ENCODE measurements at regions not wholly inside any gene's neighbourhood (a gene's known extent, or its start where the extent isn't known, plus 50 kb on each side); places are given as distances from the start of the nearest gene placed in this dataset.

DNA sequence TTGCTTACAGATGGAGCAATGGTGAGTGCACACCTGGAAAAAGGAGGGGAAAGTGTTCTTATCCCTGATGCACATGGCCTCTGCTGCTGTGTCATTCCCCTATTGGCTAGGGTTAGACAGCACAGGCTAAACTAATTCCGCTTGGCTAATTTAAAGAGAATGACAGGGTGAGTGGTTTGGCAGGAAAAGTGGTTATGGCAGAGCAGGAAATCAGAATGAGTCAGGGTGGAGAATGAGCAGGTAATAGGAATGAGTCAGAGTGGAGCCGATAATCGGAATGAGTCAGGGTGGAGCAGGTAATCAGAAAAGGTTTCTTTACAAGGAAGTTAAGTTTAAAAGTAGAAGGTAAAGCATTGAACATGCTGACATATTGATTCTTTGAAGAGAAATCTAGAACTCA lies 355.5 kb upstream of the HTR1E start:
- Histone ChIP-seq H3K9me3 (ENCODE audit: insufficient read depth, low read length) (no peaks in the 10 kb centered on the region), H3K9ac (ENCODE audit: insufficient read length, low read depth) (no peak overlapping the region), H3K4me3 (ENCODE audit: insufficient read length, low read depth) (no peak overlapping the region), H3K27me3 (ENCODE audit: insufficient read depth, insufficient read length) (no peaks in the 10 kb centered on the region), H3K4me1 (ENCODE audit: insufficient read depth, insufficient read length) (no peaks in the 10 kb centered on the region), H3K36me3 (ENCODE audit: insufficient read depth, insufficient read length, low read length) (no peaks in the 10 kb centered on the region)
- no peak for TF ChIP-seq ZNF274 (IDR thresholded peaks at IDR 0.05; ENCODE audit: low read depth, low read length)
- TF ChIP-seq SUZ12 (IDR thresholded peaks at IDR 0.05; ENCODE audit: extremely low read depth, insufficient read depth, insufficient read length): no peak
- TF ChIP-seq YY1 (IDR thresholded peaks at IDR 0.05; ENCODE audit: insufficient read depth, insufficient read length): no peak
- DNase-seq (ENCODE audit: low read depth, low spot score): no peak

GRCh38 chr6:86563197-86563596 lies 374.1 kb upstream of the HTR1E start:
- Histone ChIP-seq H3K4me3 (ENCODE audit: insufficient read length, low read depth) (no peak overlapping the region), H3K36me3 (ENCODE audit: insufficient read depth, insufficient read length, low read length) (no peaks in the 10 kb centered on the region), H3K4me1 (ENCODE audit: insufficient read depth, insufficient read length) (no peaks in the 10 kb centered on the region), H3K9me3 (ENCODE audit: insufficient read depth, low read length) (no peaks in the 10 kb centered on the region), H3K27me3 (ENCODE audit: insufficient read depth, insufficient read length) (no peaks in the 10 kb centered on the region), H3K9ac (ENCODE audit: insufficient read length, low read depth) (no peak overlapping the region)
- no peak for TF ChIP-seq SUZ12 (IDR thresholded peaks at IDR 0.05; ENCODE audit: extremely low read depth, insufficient read depth, insufficient read length)
- no peak for TF ChIP-seq YY1 (IDR thresholded peaks at IDR 0.05; ENCODE audit: insufficient read depth, insufficient read length)
- no peak for TF ChIP-seq ZNF274 (IDR thresholded peaks at IDR 0.05; ENCODE audit: low read depth, low read length)
- no peak for DNase-seq (ENCODE audit: low read depth, low spot score)

- Histone ChIP-seq H3K4me1 (ENCODE audit: insufficient read depth, insufficient read length) (no peaks in the 10 kb centered on the region), H3K36me3 (ENCODE audit: insufficient read depth, insufficient read length, low read length) (no peaks in the 10 kb centered on the region), H3K27me3 (ENCODE audit: insufficient read depth, insufficient read length) (no peaks in the 10 kb centered on the region), H3K4me3 (ENCODE audit: insufficient read length, low read depth) (no peak overlapping the region), H3K9ac (ENCODE audit: insufficient read length, low read depth) (no peak overlapping the region), H3K9me3 (ENCODE audit: insufficient read depth, low read length) (no peaks in the 10 kb centered on the region)
- no peak for DNase-seq (ENCODE audit: low read depth, low spot score)
- TF ChIP-seq ZNF274 (IDR thresholded peaks at IDR 0.05; ENCODE audit: low read depth, low read length) (no peak), YY1 (IDR thresholded peaks at IDR 0.05; ENCODE audit: insufficient read depth, insufficient read length) (no peak), SUZ12 (IDR thresholded peaks at IDR 0.05; ENCODE audit: extremely low read depth, insufficient read depth, insufficient read length) (no peak)
Measured at GRCh38 chr6:86558318-86558717, 379.0 kb upstream of the HTR1E start.

- H3K27me3 ChIP-seq (ENCODE audit: insufficient read depth, insufficient read length): no peaks in the 10 kb centered on the region
- no peaks in the 10 kb centered on the region for H3K9me3 ChIP-seq (ENCODE audit: insufficient read depth, low read length)
- no peaks in the 10 kb centered on the region for H3K4me1 ChIP-seq (ENCODE audit: insufficient read depth, insufficient read length)
- DNase-seq (ENCODE audit: low read depth, low spot score): no peak
- H3K4me3 ChIP-seq (ENCODE audit: insufficient read length, low read depth): no peak overlapping the region
- H3K9ac ChIP-seq (ENCODE audit: insufficient read length, low read depth): no peak overlapping the region
- H3K36me3 ChIP-seq (ENCODE audit: insufficient read depth, insufficient read length, low read length): no peaks in the 10 kb centered on the region
- TF ChIP-seq YY1 (IDR thresholded peaks at IDR 0.05; ENCODE audit: insufficient read depth, insufficient read length) (no peak), SUZ12 (IDR thresholded peaks at IDR 0.05; ENCODE audit: extremely low read depth, insufficient read depth, insufficient read length) (no peak), ZNF274 (IDR thresholded peaks at IDR 0.05; ENCODE audit: low read depth, low read length) (no peak)
Measured at GRCh38 chr6:86537292-86537861, 400.0 kb upstream of the HTR1E start.

- no peaks in the 10 kb centered on the region for H3K36me3 ChIP-seq (ENCODE audit: insufficient read depth, insufficient read length, low read length)
- DNase-seq (ENCODE audit: low read depth, low spot score): no peak
- TF ChIP-seq SUZ12 (IDR thresholded peaks at IDR 0.05; ENCODE audit: extremely low read depth, insufficient read depth, insufficient read length) (no peak), YY1 (IDR thresholded peaks at IDR 0.05; ENCODE audit: insufficient read depth, insufficient read length) (no peak), ZNF274 (IDR thresholded peaks at IDR 0.05; ENCODE audit: low read depth, low read length) (no peak)
- no peak overlapping the region for H3K4me3 ChIP-seq (ENCODE audit: insufficient read length, low read depth)
- no peaks in the 10 kb centered on the region for H3K27me3 ChIP-seq (ENCODE audit: insufficient read depth, insufficient read length)
- H3K9ac ChIP-seq (ENCODE audit: insufficient read length, low read depth): no peak overlapping the region
- H3K4me1 ChIP-seq (ENCODE audit: insufficient read depth, insufficient read length): no peaks in the 10 kb centered on the region
- no peaks in the 10 kb centered on the region for H3K9me3 ChIP-seq (ENCODE audit: insufficient read depth, low read length)
Measured at GRCh38 chr6:86536121-86536520, 401.2 kb upstream of the HTR1E start.

DNA sequence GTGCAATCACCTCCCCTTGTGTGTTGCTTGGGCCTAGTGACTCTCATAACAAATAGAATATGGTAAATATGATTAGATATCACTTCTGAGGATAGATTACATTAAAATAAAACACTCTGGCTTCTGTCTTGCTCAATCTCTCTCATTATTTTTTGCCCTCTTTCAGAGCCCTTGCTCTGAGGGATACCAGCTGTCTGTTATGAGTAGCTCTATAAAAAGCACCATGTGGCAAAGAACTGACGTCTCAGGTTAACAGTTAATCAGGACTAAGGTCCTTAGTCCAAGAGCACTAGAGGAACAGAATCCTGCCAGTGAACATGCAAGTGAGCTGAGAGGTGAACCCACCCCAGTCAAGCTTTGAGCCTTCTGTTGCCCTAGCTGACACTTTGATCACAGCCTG lies 402.2 kb upstream of the HTR1E start:
- no peak for DNase-seq (ENCODE audit: low read depth, low spot score)
- TF ChIP-seq ZNF274 (IDR thresholded peaks at IDR 0.05; ENCODE audit: low read depth, low read length) (no peak), YY1 (IDR thresholded peaks at IDR 0.05; ENCODE audit: insufficient read depth, insufficient read length) (no peak), SUZ12 (IDR thresholded peaks at IDR 0.05; ENCODE audit: extremely low read depth, insufficient read depth, insufficient read length) (no peak)
- Histone ChIP-seq H3K27me3 (ENCODE audit: insufficient read depth, insufficient read length) (no peaks in the 10 kb centered on the region), H3K4me3 (ENCODE audit: insufficient read length, low read depth) (no peak overlapping the region), H3K9ac (ENCODE audit: insufficient read length, low read depth) (no peak overlapping the region), H3K9me3 (ENCODE audit: insufficient read depth, low read length) (no peaks in the 10 kb centered on the region), H3K36me3 (ENCODE audit: insufficient read depth, insufficient read length, low read length) (no peaks in the 10 kb centered on the region), H3K4me1 (ENCODE audit: insufficient read depth, insufficient read length) (no peaks in the 10 kb centered on the region)

DNA sequence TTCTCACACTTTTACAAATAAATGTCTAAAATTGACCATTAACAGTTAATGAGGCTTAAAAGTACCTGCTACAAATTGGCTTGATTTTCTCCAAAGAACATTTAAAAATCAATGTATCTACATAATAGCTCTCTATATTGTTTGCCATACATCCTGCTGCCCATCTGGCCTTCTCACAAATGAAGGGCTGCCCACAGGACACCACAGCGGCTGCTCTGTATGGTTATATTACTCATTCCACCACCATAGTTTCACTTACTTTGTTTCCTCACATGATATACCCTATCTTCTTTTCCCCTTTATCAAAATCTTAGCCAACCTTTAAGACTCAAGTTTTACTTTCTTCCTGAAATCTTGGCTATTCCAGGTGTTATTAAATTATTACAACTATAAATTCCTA lies 407.7 kb upstream of the HTR1E start:
- TF ChIP-seq YY1 (IDR thresholded peaks at IDR 0.05; ENCODE audit: insufficient read depth, insufficient read length): no peak
- TF ChIP-seq ZNF274 (IDR thresholded peaks at IDR 0.05; ENCODE audit: low read depth, low read length): no peak
- no peak for TF ChIP-seq SUZ12 (IDR thresholded peaks at IDR 0.05; ENCODE audit: extremely low read depth, insufficient read depth, insufficient read length)
- H3K9me3 ChIP-seq (ENCODE audit: insufficient read depth, low read length): no peaks in the 10 kb centered on the region
- no peaks in the 10 kb centered on the region for H3K4me1 ChIP-seq (ENCODE audit: insufficient read depth, insufficient read length)
- no peak overlapping the region for H3K4me3 ChIP-seq (ENCODE audit: insufficient read length, low read depth)
- no peaks in the 10 kb centered on the region for H3K36me3 ChIP-seq (ENCODE audit: insufficient read depth, insufficient read length, low read length)
- H3K9ac ChIP-seq (ENCODE audit: insufficient read length, low read depth): no peak overlapping the region
- no peak for DNase-seq (ENCODE audit: low read depth, low spot score)
- no peaks in the 10 kb centered on the region for H3K27me3 ChIP-seq (ENCODE audit: insufficient read depth, insufficient read length)

All from NT2/D1 (cell line).